ENCODE measurements at regions not wholly inside any gene's neighbourhood (a gene's known extent, or its start where the extent isn't known, plus 50 kb on each side); places are given as distances from the start of the nearest gene placed in this dataset.
"Not testable (repeated sequence)": the region's sequence is repeated elsewhere in the genome, so short reads cannot be mapped to it uniquely, and the experiment has no call there.

GRCh38 chr10:28111712-28112111 is 112.8 kb upstream of the ODAD2 start:
- H3K27ac Mint-ChIP-seq, result no peak overlapping the region
- H3K36me3 Mint-ChIP-seq (ENCODE audit: low read depth), result no peaks in the 10 kb centered on the region
- no peaks in the 10 kb centered on the region for H3K9me3 Mint-ChIP-seq
- H3K27me3 Mint-ChIP-seq (ENCODE audit: insufficient read depth), result no peaks in the 10 kb centered on the region
- DNase-seq (ENCODE audit: low spot score), result no peak
- intact Hi-C loops (cut with micrococcal nuclease), result no loop called here
- no peaks in the 10 kb centered on the region for H3K4me1 Mint-ChIP-seq (ENCODE audit: low read depth)
- H3K4me3 Mint-ChIP-seq, result no peak overlapping the region

GRCh38 chr10:28105561-28105960 is 106.7 kb upstream of the ODAD2 start:
- Mint-ChIP-seq H3K4me3 (no peak overlapping the region), H3K4me1 (ENCODE audit: low read depth) (no peaks in the 10 kb centered on the region), H3K27ac (no peak overlapping the region), H3K36me3 (ENCODE audit: low read depth) (no peaks in the 10 kb centered on the region), H3K9me3 (no peaks in the 10 kb centered on the region), H3K27me3 (ENCODE audit: insufficient read depth) (no peaks in the 10 kb centered on the region)
- DNase-seq (ENCODE audit: low spot score), result no peak
- intact Hi-C loops (cut with micrococcal nuclease), result no loop called here

GRCh38 chr10:28097633-28098032 is 98.8 kb upstream of the ODAD2 start:
- no peaks in the 10 kb centered on the region for H3K9me3 Mint-ChIP-seq
- no peak overlapping the region for H3K4me3 Mint-ChIP-seq
- DNase-seq (ENCODE audit: low spot score), result no peak
- H3K27ac Mint-ChIP-seq, result no peak overlapping the region
- H3K36me3 Mint-ChIP-seq (ENCODE audit: low read depth), result no peaks in the 10 kb centered on the region
- intact Hi-C loops (cut with micrococcal nuclease), result no loop called here
- no peaks in the 10 kb centered on the region for H3K27me3 Mint-ChIP-seq (ENCODE audit: insufficient read depth)
- no peaks in the 10 kb centered on the region for H3K4me1 Mint-ChIP-seq (ENCODE audit: low read depth)

- Mint-ChIP-seq H3K36me3 (ENCODE audit: low read depth) (no peaks in the 10 kb centered on the region), H3K4me1 (ENCODE audit: low read depth) (no peaks in the 10 kb centered on the region), H3K27me3 (ENCODE audit: insufficient read depth) (no peaks in the 10 kb centered on the region), H3K4me3 (no peak overlapping the region), H3K27ac (no peak overlapping the region), H3K9me3 (no peaks in the 10 kb centered on the region)
- intact Hi-C loops (cut with micrococcal nuclease), result no loop called here
- DNase-seq (ENCODE audit: low spot score), result no peak
These were observed 97.0 kb upstream of the ODAD2 start for GRCh38 chr10:28095791-28096378.

- Mint-ChIP-seq H3K4me1 (ENCODE audit: low read depth) (no peaks in the 10 kb centered on the region), H3K27me3 (ENCODE audit: insufficient read depth) (no peaks in the 10 kb centered on the region), H3K9me3 (peaks cover 3% of the 10 kb centered on the region), H3K27ac (no peak overlapping the region), H3K4me3 (no peak overlapping the region), H3K36me3 (ENCODE audit: low read depth) (peaks cover 2% of the 10 kb centered on the region)
- DNase-seq (ENCODE audit: low spot score), result no peak
- intact Hi-C loops (cut with micrococcal nuclease), result no loop called here
These were observed 95.2 kb upstream of the ODAD2 start for GRCh38 chr10:28094121-28094520.

- H3K27ac Mint-ChIP-seq, result no peak overlapping the region
- DNase-seq (ENCODE audit: low spot score), result no peak
- H3K36me3 Mint-ChIP-seq (ENCODE audit: low read depth), result peaks cover 2% of the 10 kb centered on the region
- no peaks in the 10 kb centered on the region for H3K4me1 Mint-ChIP-seq (ENCODE audit: low read depth)
- H3K27me3 Mint-ChIP-seq (ENCODE audit: insufficient read depth), result no peaks in the 10 kb centered on the region
- H3K4me3 Mint-ChIP-seq, result no peak overlapping the region
- intact Hi-C loops (cut with micrococcal nuclease), result no loop called here
- H3K9me3 Mint-ChIP-seq, result peaks cover 3% of the 10 kb centered on the region
These were observed 93.0 kb upstream of the ODAD2 start for GRCh38 chr10:28091913-28092312.

- intact Hi-C loops (cut with micrococcal nuclease), result no loop called here
- H3K36me3 Mint-ChIP-seq (ENCODE audit: low read depth), result peaks cover 6% of the 10 kb centered on the region
- no peak overlapping the region for H3K4me3 Mint-ChIP-seq
- no peaks in the 10 kb centered on the region for H3K4me1 Mint-ChIP-seq (ENCODE audit: low read depth)
- no peaks in the 10 kb centered on the region for H3K27me3 Mint-ChIP-seq (ENCODE audit: insufficient read depth)
- H3K9me3 Mint-ChIP-seq, result peaks cover 11% of the 10 kb centered on the region
- no peak overlapping the region for H3K27ac Mint-ChIP-seq
- no peak for DNase-seq (ENCODE audit: low spot score)
These were observed 91.6 kb upstream of the ODAD2 start for GRCh38 chr10:28090506-28090905.

GRCh38 chr10:28089467-28089866 is 90.6 kb upstream of the ODAD2 start:
- peaks cover 15% of the 10 kb centered on the region for H3K9me3 Mint-ChIP-seq
- H3K27me3 Mint-ChIP-seq (ENCODE audit: insufficient read depth), result no peaks in the 10 kb centered on the region
- intact Hi-C loops (cut with micrococcal nuclease), result no loop called here
- H3K4me3 Mint-ChIP-seq, result no peak overlapping the region
- peaks cover 6% of the 10 kb centered on the region for H3K36me3 Mint-ChIP-seq (ENCODE audit: low read depth)
- no peak overlapping the region for H3K27ac Mint-ChIP-seq
- DNase-seq (ENCODE audit: low spot score), result no peak
- no peaks in the 10 kb centered on the region for H3K4me1 Mint-ChIP-seq (ENCODE audit: low read depth)

GRCh38 chr10:28087661-28088351 is 88.9 kb upstream of the ODAD2 start:
- no peaks in the 10 kb centered on the region for H3K4me1 Mint-ChIP-seq (ENCODE audit: low read depth)
- H3K27ac Mint-ChIP-seq, result no peak overlapping the region
- H3K27me3 Mint-ChIP-seq (ENCODE audit: insufficient read depth), result no peaks in the 10 kb centered on the region
- H3K9me3 Mint-ChIP-seq, result peaks cover 15% of the 10 kb centered on the region
- no peak for DNase-seq (ENCODE audit: low spot score)
- intact Hi-C loops (cut with micrococcal nuclease), result no loop called here
- H3K4me3 Mint-ChIP-seq, result no peak overlapping the region
- peaks cover 6% of the 10 kb centered on the region for H3K36me3 Mint-ChIP-seq (ENCODE audit: low read depth)

- DNase-seq (ENCODE audit: low spot score); H3K27ac Mint-ChIP-seq; H3K27me3 Mint-ChIP-seq (ENCODE audit: insufficient read depth); H3K4me1 Mint-ChIP-seq (ENCODE audit: low read depth); H3K36me3 Mint-ChIP-seq (ENCODE audit: low read depth); intact Hi-C loops (cut with micrococcal nuclease); H3K4me3 Mint-ChIP-seq: not testable (repeated sequence)
- peaks cover 15% of the 10 kb centered on the region for H3K9me3 Mint-ChIP-seq
These were observed 86.9 kb upstream of the ODAD2 start for GRCh38 chr10:28085760-28086159.

GRCh38 chr10:28082885-28083284 is 84.0 kb upstream of the ODAD2 start:
- DNase-seq (ENCODE audit: low spot score), result no peak
- Mint-ChIP-seq H3K36me3 (ENCODE audit: low read depth) (peaks cover 4% of the 10 kb centered on the region), H3K27me3 (ENCODE audit: insufficient read depth) (no peaks in the 10 kb centered on the region), H3K9me3 (peaks cover 12% of the 10 kb centered on the region), H3K4me1 (ENCODE audit: low read depth) (no peaks in the 10 kb centered on the region), H3K27ac (no peak overlapping the region), H3K4me3 (no peak overlapping the region)
- intact Hi-C loops (cut with micrococcal nuclease), result no loop called here

GRCh38 chr10:28082316-28082715 is 83.4 kb upstream of the ODAD2 start:
- no peak overlapping the region for H3K27ac Mint-ChIP-seq
- intact Hi-C loops (cut with micrococcal nuclease), result no loop called here
- no peak overlapping the region for H3K4me3 Mint-ChIP-seq
- no peaks in the 10 kb centered on the region for H3K4me1 Mint-ChIP-seq (ENCODE audit: low read depth)
- H3K27me3 Mint-ChIP-seq (ENCODE audit: insufficient read depth), result no peaks in the 10 kb centered on the region
- H3K36me3 Mint-ChIP-seq (ENCODE audit: low read depth), result peaks cover 4% of the 10 kb centered on the region
- no peak for DNase-seq (ENCODE audit: low spot score)
- H3K9me3 Mint-ChIP-seq, result peaks cover 12% of the 10 kb centered on the region

- no peak overlapping the region for H3K4me3 Mint-ChIP-seq
- intact Hi-C loops (cut with micrococcal nuclease), result no loop called here
- DNase-seq (ENCODE audit: low spot score), result no peak
- no peaks in the 10 kb centered on the region for H3K4me1 Mint-ChIP-seq (ENCODE audit: low read depth)
- H3K27ac Mint-ChIP-seq, result no peak overlapping the region
- no peaks in the 10 kb centered on the region for H3K9me3 Mint-ChIP-seq
- no peaks in the 10 kb centered on the region for H3K27me3 Mint-ChIP-seq (ENCODE audit: insufficient read depth)
- H3K36me3 Mint-ChIP-seq (ENCODE audit: low read depth), result no peaks in the 10 kb centered on the region
These were observed 79.0 kb upstream of the ODAD2 start for GRCh38 chr10:28077889-28078288.

- no peak for DNase-seq (ENCODE audit: low spot score)
- Mint-ChIP-seq H3K4me1 (ENCODE audit: low read depth) (no peaks in the 10 kb centered on the region), H3K27me3 (ENCODE audit: insufficient read depth) (no peaks in the 10 kb centered on the region), H3K27ac (no peak overlapping the region), H3K9me3 (no peaks in the 10 kb centered on the region), H3K36me3 (ENCODE audit: low read depth) (no peaks in the 10 kb centered on the region), H3K4me3 (no peak overlapping the region)
- intact Hi-C loops (cut with micrococcal nuclease), result no loop called here
These were observed 76.5 kb upstream of the ODAD2 start for GRCh38 chr10:28075424-28075823.
